B cell (primary cell): ENCODE measurements at regions not wholly inside any gene's neighbourhood (a gene's known extent, or its start where the extent isn't known, plus 50 kb on each side); places are given as distances from the start of the nearest gene placed in this dataset.

Experiments
- ATAC-seq: fragments of 200-7000 bp; cut with Tn5 transposase; one replicate; pipeline ENCODE4 v1.10.0; 2021; ENCODE audit warnings: low read depth, mild to moderate bottlenecking, moderate number of reproducible peaks, moderate library complexity
- CTCF ChIA-PET: fragments of 350-600 bp; sonication (Branson Sonifier 250); formaldehyde crosslinking; loops from one replicate; lab custom pipeline; 2021; ENCODE audit warnings: antibody characterized with exemption, inconsistent platforms; lab: Charles Lee
- POLR2A ChIA-PET: fragments of 350-600 bp; sonication (Branson Sonifier 250); formaldehyde crosslinking; loops from one replicate; lab custom pipeline; 2021; ENCODE audit warnings: antibody characterized with exemption; lab: Charles Lee
- DNase-seq: peaks from one replicate; pipeline ENCODE4 v3.0.0; 2013
- H2AFZ ChIP-seq: 2 replicates; pipeline ENCODE4 v1.6.1; 2012; ENCODE audit warnings: mild to moderate bottlenecking, low read depth, low read length; ENCODE audit not compliant: insufficient read depth, poor library complexity, severe bottlenecking
- H3K27ac ChIP-seq, 2 donors: 1 replicate in 1 of 2; 2 replicates in 1 of 2; pipeline ENCODE4 v1.5.1; 2012 to 2013; ENCODE audit warnings: low read length in 2 of 2, mild to moderate bottlenecking in 2 of 2, moderate library complexity in 1 of 2
- H3K27me3 ChIP-seq, 4 experiments: fragments of 200-600 bp in 1 of 4; sonication (generic) in 1 of 4; replicated peaks in 1 of 4; 1 replicate in 2 of 4; 2 replicates in 2 of 4; pipeline versions ENCODE4 v1.6.1 to v1.7.0; 2013 to 2016; ENCODE audit warnings: low read length in 3 of 4, mild to moderate bottlenecking in 2 of 4, mixed read lengths in 1 of 4, moderate library complexity in 1 of 4; ENCODE audit not compliant: insufficient read depth in 4 of 4, control insufficient read depth in 3 of 4; ENCODE audit errors: control extremely low read depth in 1 of 4
- H3K36me3 ChIP-seq, 2 experiments: replicated peaks in 1 of 2; 1 replicate in 1 of 2; 2 replicates in 1 of 2; pipeline versions ENCODE4 v1.6.1 to v1.7.1; 2013; ENCODE audit warnings: low read length in 1 of 2; ENCODE audit not compliant: insufficient read depth in 2 of 2, control insufficient read depth in 1 of 2; ENCODE audit errors: control extremely low read depth in 1 of 2, extremely low read depth in 1 of 2
- H3K4me1 ChIP-seq, 2 donors: fragments of 200-600 bp in 1 of 2; sonication (generic) in 1 of 2; 1 replicate in 1 of 2; 2 replicates in 1 of 2; pipeline versions ENCODE4 v1.5.1 to v1.6.1; 2013 to 2017; ENCODE audit warnings: low read length in 2 of 2; ENCODE audit not compliant: control insufficient read depth in 2 of 2, insufficient read depth in 2 of 2
- H3K4me2 ChIP-seq: replicated peaks from 2 replicates; pipeline ENCODE3; 2012; ENCODE audit warnings: mild to moderate bottlenecking, low read depth, low read length; ENCODE audit not compliant: poor library complexity, severe bottlenecking
- H3K4me3 ChIP-seq, 5 experiments: fragments of 200-600 bp in 1 of 5; sonication (generic) in 1 of 5; 1 replicate in 3 of 5; 2 replicates in 2 of 5; pipeline versions ENCODE4 v1.5.1 to v1.7.0; 2011 to 2016; ENCODE audit warnings: low read length in 4 of 5, mild to moderate bottlenecking in 4 of 5, low read depth in 2 of 5, control low read depth in 1 of 5, moderate library complexity in 1 of 5; ENCODE audit not compliant: insufficient read depth in 1 of 5; ENCODE audit errors: control extremely low read depth in 1 of 5, extremely low read depth in 1 of 5
- H3K79me2 ChIP-seq: fragments of 200-600 bp; sonication (generic); one replicate; pipeline ENCODE4 v1.6.0; 2016; ENCODE audit warnings: low read length; ENCODE audit not compliant: control insufficient read depth, insufficient read depth
- H3K9ac ChIP-seq: fragments of 200-600 bp; sonication (generic); 2 replicates; pipeline ENCODE4 v1.6.1; 2017; ENCODE audit warnings: mild to moderate bottlenecking, low read length, moderate library complexity
- H3K9me3 ChIP-seq, 3 donors: one replicate each; pipeline versions ENCODE4 v1.6.1 to v1.7.1; 2013; ENCODE audit warnings: low read length in 2 of 3; ENCODE audit not compliant: control insufficient read depth in 2 of 3, insufficient read depth in 1 of 3; ENCODE audit errors: control extremely low read depth in 1 of 3
- H4K20me1 ChIP-seq: 2 replicates; pipeline ENCODE4 v1.6.0; 2012; ENCODE audit warnings: mild to moderate bottlenecking, low read length; ENCODE audit not compliant: insufficient read depth, control insufficient read depth, poor library complexity, severe bottlenecking
- H3K27ac Mint-ChIP-seq: one replicate; pipeline ENCODE4 v1.8.0; 2021; ENCODE audit warnings: mixed read lengths
- H3K27me3 Mint-ChIP-seq: one replicate; pipeline ENCODE4 v1.8.0; 2021; ENCODE audit warnings: mixed read lengths
- H3K4me1 Mint-ChIP-seq: one replicate; pipeline ENCODE4 v1.8.0; 2021; ENCODE audit warnings: mixed read lengths
- H3K4me3 Mint-ChIP-seq: one replicate; pipeline ENCODE4 v1.8.0; 2021; ENCODE audit warnings: mixed read lengths
- H3K9me3 Mint-ChIP-seq: one replicate; pipeline ENCODE4 v1.8.0; 2022; ENCODE audit warnings: mixed read lengths; ENCODE audit not compliant: insufficient read depth
- EZH2 ChIP-seq: IDR thresholded peaks from 2 replicates; pipeline ENCODE4 v1.6.1; 2012; ENCODE audit warnings: borderline replicate concordance, low read depth, mild to moderate bottlenecking, moderate library complexity, low read length; ENCODE audit not compliant: insufficient read depth, poor library complexity, severe bottlenecking
- WGBS: methylation state at CpG from one replicate; pipeline ENCODE4 v1.1.5; 2013; ENCODE audit warnings: missing lambda C conversion rate; ENCODE audit not compliant: insufficient coverage; 5-methylcytosine and 5-hydroxymethylcytosine counted together
- intact Hi-C: fragments of 100-400 bp; cut with micrococcal nuclease; formaldehyde crosslinking; loops from one replicate; pipeline ENCODE4 v1.10.0; 2022
- TF ChIP-seq, protein P1 (sequence below): fragments of 200-600 bp; IDR thresholded peaks from one replicate; pipeline ENCODE4 v1.8.0; 2022; ENCODE audit warnings: antibody characterized with exemption, mild to moderate bottlenecking

- no peaks in the 10 kb centered on the region for H3K4me1 Mint-ChIP-seq
- TF ChIP-seq EZH2: no peak
- TF ChIP-seq, protein P1, sequence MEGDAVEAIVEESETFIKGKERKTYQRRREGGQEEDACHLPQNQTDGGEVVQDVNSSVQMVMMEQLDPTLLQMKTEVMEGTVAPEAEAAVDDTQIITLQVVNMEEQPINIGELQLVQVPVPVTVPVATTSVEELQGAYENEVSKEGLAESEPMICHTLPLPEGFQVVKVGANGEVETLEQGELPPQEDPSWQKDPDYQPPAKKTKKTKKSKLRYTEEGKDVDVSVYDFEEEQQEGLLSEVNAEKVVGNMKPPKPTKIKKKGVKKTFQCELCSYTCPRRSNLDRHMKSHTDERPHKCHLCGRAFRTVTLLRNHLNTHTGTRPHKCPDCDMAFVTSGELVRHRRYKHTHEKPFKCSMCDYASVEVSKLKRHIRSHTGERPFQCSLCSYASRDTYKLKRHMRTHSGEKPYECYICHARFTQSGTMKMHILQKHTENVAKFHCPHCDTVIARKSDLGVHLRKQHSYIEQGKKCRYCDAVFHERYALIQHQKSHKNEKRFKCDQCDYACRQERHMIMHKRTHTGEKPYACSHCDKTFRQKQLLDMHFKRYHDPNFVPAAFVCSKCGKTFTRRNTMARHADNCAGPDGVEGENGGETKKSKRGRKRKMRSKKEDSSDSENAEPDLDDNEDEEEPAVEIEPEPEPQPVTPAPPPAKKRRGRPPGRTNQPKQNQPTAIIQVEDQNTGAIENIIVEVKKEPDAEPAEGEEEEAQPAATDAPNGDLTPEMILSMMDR: no peak
- no peaks in the 10 kb centered on the region for H3K27me3 ChIP-seq
Observed at GRCh38 chr6:40642837-40643236, 55.7 kb upstream of the LRFN2 start.

GRCh38 chr6:40642190-40642589 lies 55.0 kb upstream of the LRFN2 start:
- no peak overlapping the region for H3K9ac ChIP-seq
- H3K27me3 Mint-ChIP-seq: peaks cover 25% of the 10 kb centered on the region
- no peaks in the 10 kb centered on the region for H3K9me3 Mint-ChIP-seq
- no peak overlapping the region for H3K4me2 ChIP-seq
- WGBS: 94% methylated on average over 4 of the region's 5 CpGs
- no peak overlapping the region for H3K27ac ChIP-seq
- no peaks in the 10 kb centered on the region for H4K20me1 ChIP-seq
- H2AFZ ChIP-seq: no peak overlapping the region
- no peak overlapping the region for H3K27ac Mint-ChIP-seq
- H3K9me3 ChIP-seq: no peaks in the 10 kb centered on the region
- TF ChIP-seq, protein P1: no peak
- H3K4me1 ChIP-seq: no peaks in the 10 kb centered on the region
- DNase-seq: no peak
- ChIA-PET CTCF (no interaction called here), POLR2A (no interaction called here)
- no peaks in the 10 kb centered on the region for H3K27me3 ChIP-seq
- H3K4me1 Mint-ChIP-seq: no peaks in the 10 kb centered on the region
- H3K4me3 ChIP-seq: no peak overlapping the region
- H3K79me2 ChIP-seq: no peaks in the 10 kb centered on the region
- intact Hi-C loops: no loop called here
- H3K4me3 Mint-ChIP-seq: no peak overlapping the region
- ATAC-seq: no peak
- H3K36me3 ChIP-seq: no peaks in the 10 kb centered on the region

More at GRCh38 chr6:40642837-40643236, 55.7 kb upstream of the LRFN2 start:
- Histone ChIP-seq H3K9me3 (no peaks in the 10 kb centered on the region), H4K20me1 (no peaks in the 10 kb centered on the region), H3K79me2 (no peaks in the 10 kb centered on the region), H3K4me3 (no peak overlapping the region), H3K4me1 (no peaks in the 10 kb centered on the region), H3K9ac (no peak overlapping the region), H3K27ac (no peak overlapping the region), H3K36me3 (no peaks in the 10 kb centered on the region), H3K4me2 (no peak overlapping the region), H2AFZ (no peak overlapping the region)
- no peak for ATAC-seq
- H3K9me3 Mint-ChIP-seq: no peaks in the 10 kb centered on the region
- intact Hi-C loops: no loop called here
- 90% methylated on average over 1 of the region's 1 CpG for WGBS
- H3K27me3 Mint-ChIP-seq: peaks cover 31% of the 10 kb centered on the region
- DNase-seq: no peak
- no peak overlapping the region for H3K4me3 Mint-ChIP-seq
- ChIA-PET CTCF (no interaction called here), POLR2A (no interaction called here)
- H3K27ac Mint-ChIP-seq: no peak overlapping the region
